Panc1 (cell line): ENCODE measurements at regions not wholly inside any gene's neighbourhood (a gene's known extent, or its start where the extent isn't known, plus 50 kb on each side); places are given as distances from the start of the nearest gene placed in this dataset.

Experiments used
- CTCF ChIP-seq: fragments of 450-650 bp; IDR thresholded peaks from 2 replicates; pipeline ENCODE4 v1.5.1; 2017; ENCODE audit warnings: mild to moderate bottlenecking
- POLR2AphosphoS5 ChIP-seq: IDR thresholded peaks from 2 replicates; pipeline ENCODE4 v1.6.1; 2012; ENCODE audit warnings: mild to moderate bottlenecking, low read depth, low read length, moderate library complexity
- TCF7L2 ChIP-seq: IDR thresholded peaks from 2 replicates; pipeline ENCODE4 v1.6.1; 2011; ENCODE audit warnings: mild to moderate bottlenecking, low read depth, low read length, inconsistent platforms

GRCh38 chr18:77487951-77488740, 238.5 kb downstream of the GALR1 start:
- TF ChIP-seq CTCF (no peak), TCF7L2 (no peak), POLR2AphosphoS5 (no peak)
